Endothelial cell of umbilical vein (primary cell): ENCODE measurements at regions not wholly inside any gene's neighbourhood (a gene's known extent, or its start where the extent isn't known, plus 50 kb on each side); places are given as distances from the start of the nearest gene placed in this dataset.

Source experiments
- BruUV-seq: library from RNA; stranded (reverse); fragments of 400-500 nt; replicated peaks from 2 replicates; lab custom pipeline; 2021; lab: Mats Ljungman, UMichigan
- CTCF ChIA-PET: fragments of 300-600, 350-600 bp; sonication (Branson Sonifier 250); formaldehyde crosslinking; loops from one replicate; lab custom pipeline; 2021; ENCODE audit warnings: antibody characterized with exemption, inconsistent platforms; lab: Charles Lee
- POLR2A ChIA-PET: fragments of 300-600, 350-600 bp; sonication (Branson Sonifier 250); formaldehyde crosslinking; loops from one replicate; lab custom pipeline; 2021; ENCODE audit warnings: antibody characterized with exemption, inconsistent platforms; lab: Charles Lee
- DNase-seq: peaks from one replicate; pipeline ENCODE4 v3.0.0-alpha.2; 2011; ENCODE audit warnings: low read depth, low spot score
- FAIRE-seq: peaks from 2 replicates; lab custom pipeline; 2011; peaks lifted over from hg19 to GRCh38; lab: Jason Lieb, UNC
- H2AFZ ChIP-seq: 2 replicates; pipeline ENCODE4 v1.6.0; 2012; ENCODE audit warnings: low read depth, low read length, control low read depth, inconsistent platforms
- H3K27ac ChIP-seq: 2 replicates; pipeline ENCODE4 v1.5.1; 2011; ENCODE audit warnings: low read depth, mild to moderate bottlenecking, control low read depth, low read length, moderate library complexity; ENCODE audit not compliant: insufficient read depth
- H3K27me3 ChIP-seq, 2 experiments: 2 replicates each; pipeline versions ENCODE4 v1.6.0 to v1.6.1; 2011; ENCODE audit warnings: low read length in 2 of 2, mixed read lengths in 1 of 2; ENCODE audit not compliant: control insufficient read depth in 2 of 2, insufficient read depth in 2 of 2
- H3K36me3 ChIP-seq, 2 experiments: 2 replicates in 1 of 2; 3 replicates in 1 of 2; pipeline ENCODE4 v1.5.1; 2011; ENCODE audit warnings: low read length in 2 of 2, mild to moderate bottlenecking in 1 of 2, moderate library complexity in 1 of 2; ENCODE audit not compliant: control insufficient read depth in 2 of 2, insufficient read depth in 2 of 2; ENCODE audit errors: extremely low read depth in 1 of 2
- H3K4me1 ChIP-seq: 3 replicates; pipeline ENCODE4 v1.5.1; 2011; ENCODE audit warnings: mild to moderate bottlenecking, low read length; ENCODE audit not compliant: control insufficient read depth, insufficient read depth; ENCODE audit errors: extremely low read depth
- H3K4me2 ChIP-seq: 2 replicates; pipeline ENCODE4 v1.6.1; 2011; ENCODE audit warnings: low read length, control low read depth, mixed read lengths; ENCODE audit not compliant: insufficient read depth
- H3K4me3 ChIP-seq, 3 experiments: fragments of 200-600 bp in 1 of 3; sonication (generic), shearing (Covaris generic) in 1 of 3; replicated peaks in 1 of 3; 2 replicates each; pipeline ENCODE4 v1.5.1; 2011 to 2016; ENCODE audit warnings: control low read depth in 3 of 3, low read length in 3 of 3, mild to moderate bottlenecking in 2 of 3, inconsistent platforms in 1 of 3, low read depth in 1 of 3, moderate library complexity in 1 of 3; ENCODE audit not compliant: insufficient read depth in 1 of 3
- H3K79me2 ChIP-seq: 2 replicates; pipeline ENCODE4 v1.6.0; 2012; ENCODE audit warnings: low read length, inconsistent platforms; ENCODE audit not compliant: control insufficient read depth, insufficient read depth
- H3K9ac ChIP-seq: replicated peaks from 2 replicates; pipeline ENCODE3; 2011; ENCODE audit warnings: low read length, control low read depth; ENCODE audit not compliant: insufficient read depth; ENCODE audit errors: extremely low read depth
- H3K9me1 ChIP-seq: replicated peaks from 3 replicates; pipeline ENCODE4 v1.6.0; 2011; ENCODE audit warnings: mild to moderate bottlenecking, low read length; ENCODE audit not compliant: control insufficient read depth, insufficient read depth; ENCODE audit errors: extremely low read depth
- H3K9me3 ChIP-seq: replicated peaks from 2 replicates; pipeline ENCODE4 v1.5.1; 2012; ENCODE audit warnings: low read length, inconsistent platforms; ENCODE audit not compliant: control insufficient read depth, insufficient read depth
- H4K20me1 ChIP-seq: replicated peaks from 2 replicates; pipeline ENCODE3; 2011; ENCODE audit warnings: mild to moderate bottlenecking, low read length; ENCODE audit not compliant: control insufficient read depth, insufficient read depth; ENCODE audit errors: extremely low read depth
- CTCF ChIP-seq, 2 donors: IDR thresholded peaks; 1 replicate in 1 of 2; 2 replicates in 1 of 2; pipeline ENCODE4 v1.5.1; 2011; ENCODE audit warnings: low read length in 2 of 2, mild to moderate bottlenecking in 2 of 2, moderate library complexity in 2 of 2, control low read depth in 1 of 2, inconsistent platforms in 1 of 2, low read depth in 1 of 2; ENCODE audit not compliant: insufficient read depth in 1 of 2; ENCODE audit errors: extremely low read depth in 1 of 2
- EZH2 ChIP-seq: IDR thresholded peaks from 2 replicates; pipeline ENCODE4 v1.6.1; 2012; ENCODE audit warnings: borderline replicate concordance, low read depth, mild to moderate bottlenecking, moderate library complexity, low read length, inconsistent platforms; ENCODE audit not compliant: severe bottlenecking
- FOS ChIP-seq: IDR thresholded peaks from 2 replicates; pipeline ENCODE4 v1.6.1; 2011; ENCODE audit warnings: mild to moderate bottlenecking, low read length, moderate library complexity, borderline replicate concordance; ENCODE audit not compliant: insufficient read depth
- GATA2 ChIP-seq: IDR thresholded peaks from 2 replicates; pipeline ENCODE4 v1.7.0; 2011; ENCODE audit warnings: low read depth, mild to moderate bottlenecking, moderate library complexity, mixed read lengths, low read length; ENCODE audit not compliant: insufficient read length, insufficient read depth
- JUN ChIP-seq: IDR thresholded peaks from 2 replicates; pipeline ENCODE4 v1.6.1; 2011; ENCODE audit warnings: borderline replicate concordance, low read depth; ENCODE audit not compliant: insufficient read length, insufficient read depth
- MAX ChIP-seq: IDR thresholded peaks from 2 replicates; pipeline ENCODE4 v1.6.1; 2011; ENCODE audit not compliant: insufficient read depth, insufficient read length
- MYC ChIP-seq: IDR thresholded peaks from one replicate; pipeline ENCODE4 v1.6.1; 2011; ENCODE audit warnings: mild to moderate bottlenecking, low read depth, low read length
- POLR2A ChIP-seq: IDR thresholded peaks from 2 replicates; pipeline ENCODE4 v1.6.1; 2012; ENCODE audit warnings: low read depth, mild to moderate bottlenecking, control low read depth, low read length
- POLR2AphosphoS5 ChIP-seq: IDR thresholded peaks from 2 replicates; pipeline ENCODE4 v1.6.1; 2012; ENCODE audit warnings: low read depth, mild to moderate bottlenecking, control low read depth, low read length, moderate library complexity; ENCODE audit not compliant: insufficient read depth
- dilution Hi-C: fragments of 300-500 bp; cut with MboI; formaldehyde crosslinking; loops from one replicate; pipeline ENCODE4 v1.15.0; 2019; ENCODE audit warnings: low sequenced_read_pairs; ENCODE audit not compliant: extremely low pct_ligation_motif_present
- intact Hi-C: fragments of 100-400 bp; cut with micrococcal nuclease; formaldehyde crosslinking; loops from one replicate; pipeline ENCODE4 v1.10.0; 2022

GRCh38 chr4:157792716-157793115 is 380.1 kb downstream of the GASK1B start:
- H3K4me3 ChIP-seq = no peak overlapping the region
- TF ChIP-seq MYC = no peak
- no peak for TF ChIP-seq GATA2
- no peak for TF ChIP-seq MAX
- no peak for TF ChIP-seq EZH2
- TF ChIP-seq POLR2AphosphoS5 = no peak
- no peak for TF ChIP-seq FOS
- no peak for TF ChIP-seq JUN
- TF ChIP-seq POLR2A = no peak
- no peaks in the 10 kb centered on the region for H3K79me2 ChIP-seq
- FAIRE-seq (no peak), DNase-seq (no peak)
- no peak overlapping the region for H3K4me2 ChIP-seq
- ChIA-PET POLR2A (no interaction called here), CTCF (interaction anchor here (0.6 to 1.1 kb wide), 3 partner anchors 11 to 562 kb away, joined by 3 to 5 read pairs (median 3); no protein-coding TSS in a partner anchor)
- intact Hi-C loops = no loop called here
- H3K27me3 ChIP-seq = no peaks in the 10 kb centered on the region
- H4K20me1 ChIP-seq = no peaks in the 10 kb centered on the region
- H3K4me1 ChIP-seq = no peaks in the 10 kb centered on the region
- H3K9ac ChIP-seq = no peak overlapping the region
- H3K9me3 ChIP-seq = no peaks in the 10 kb centered on the region
- H3K36me3 ChIP-seq = no peaks in the 10 kb centered on the region
- dilution Hi-C loops = no loop called here
- H2AFZ ChIP-seq = no peak overlapping the region
- no peak overlapping the region for H3K27ac ChIP-seq
- no TSS peak for BruUV-seq
- no peaks in the 10 kb centered on the region for H3K9me1 ChIP-seq

GRCh38 chr4:157791236-157791635 is 381.6 kb downstream of the GASK1B start:
- Histone ChIP-seq H4K20me1 (no peaks in the 10 kb centered on the region), H3K36me3 (no peaks in the 10 kb centered on the region), H3K4me1 (no peaks in the 10 kb centered on the region), H3K4me3 (no peak overlapping the region), H3K9me1 (no peaks in the 10 kb centered on the region), H3K9ac (no peak overlapping the region), H2AFZ (no peak overlapping the region), H3K79me2 (no peaks in the 10 kb centered on the region), H3K9me3 (no peaks in the 10 kb centered on the region), H3K27ac (no peak overlapping the region), H3K4me2 (no peak overlapping the region), H3K27me3 (no peaks in the 10 kb centered on the region)
- ChIA-PET POLR2A (no interaction called here), CTCF (no interaction called here)
- FAIRE-seq = no peak
- TF ChIP-seq GATA2 = no peak
- no peak for TF ChIP-seq POLR2AphosphoS5
- no peak for TF ChIP-seq JUN
- TF ChIP-seq CTCF (IDR thresholded peaks at IDR 0.05; ENCODE audit: extremely low read depth in 1 of 2, insufficient read depth in 1 of 2, low read depth in 1 of 2, low read length in 2 of 2) = no peak
- no peak for TF ChIP-seq MYC
- TF ChIP-seq MAX = no peak
- TF ChIP-seq POLR2A = no peak
- no peak for TF ChIP-seq FOS
- TF ChIP-seq EZH2 = no peak
- DNase-seq = no peak
- intact Hi-C loops = no loop called here
- BruUV-seq = no TSS peak
- dilution Hi-C loops = no loop called here
